Ovary (tissue), 3 donors: ENCODE measurements at regions not wholly inside any gene's neighbourhood (a gene's known extent, or its start where the extent isn't known, plus 50 kb on each side); places are given as distances from the start of the nearest gene placed in this dataset.

Experiments used
- CTCF ChIP-seq, 3 donors: fragments of 450-650 bp in 2 of 3; fragments of 200-600 bp in 1 of 3; IDR thresholded peaks; one replicate each; pipeline versions ENCODE4 v1.5.1 to v1.8.0; 2016 to 2022; ENCODE audit warnings: antibody characterized with exemption in 3 of 3, mild to moderate bottlenecking in 1 of 3
- POLR2A ChIP-seq: fragments of 450-650 bp; IDR thresholded peaks from one replicate; pipeline ENCODE4 v1.6.1; 2017; ENCODE audit warnings: antibody characterized with exemption, mild to moderate bottlenecking, moderate library complexity
- donor health status: DM: no; HTN: no; CAD: no.

- no peak for TF ChIP-seq CTCF (IDR thresholded peaks at IDR 0.05)
- no peak for TF ChIP-seq POLR2A
These were observed 369.6 kb upstream of the SEMA6A start for GRCh38 chr5:116944183-116944582.
